WTC11 (cell line): ENCODE measurements at regions not wholly inside any gene's neighbourhood (a gene's known extent, or its start where the extent isn't known, plus 50 kb on each side); places are given as distances from the start of the nearest gene placed in this dataset.

Experiments
- ATAC-seq: fragments of 200-7000 bp; cut with Tn5 transposase; 2 replicates; pipeline ENCODE4 v1.10.0; 2021; ENCODE audit warnings: mild to moderate bottlenecking, moderate library complexity
- CTCF ChIA-PET: fragments of 300-600 bp; sonication (Branson Sonifier 250); formaldehyde crosslinking; loops from one replicate; lab custom pipeline; 2021; ENCODE audit warnings: antibody characterized with exemption; lab: Charles Lee
- POLR2A ChIA-PET: fragments of 350-600 bp; sonication (Branson Sonifier 250); formaldehyde crosslinking; loops from one replicate; lab custom pipeline; 2021; ENCODE audit warnings: antibody characterized with exemption; lab: Charles Lee
- DNase-seq: peaks from one replicate; pipeline ENCODE4 v3.0.0; 2021; ENCODE audit warnings: low spot score
- H3K27ac Mint-ChIP-seq: 2 replicates; pipeline ENCODE4 v1.8.0; 2021; ENCODE audit warnings: mixed read lengths
- H3K27me3 Mint-ChIP-seq: 2 replicates; pipeline ENCODE4 v1.8.0; 2021; ENCODE audit warnings: low read depth, mild to moderate bottlenecking, moderate library complexity, mixed read lengths
- H3K36me3 Mint-ChIP-seq: 2 replicates; pipeline ENCODE4 v1.8.0; 2021; ENCODE audit warnings: mixed read lengths
- H3K4me1 Mint-ChIP-seq: 2 replicates; pipeline ENCODE4 v1.8.0; 2022; ENCODE audit warnings: mixed read lengths
- H3K4me3 Mint-ChIP-seq: 2 replicates; pipeline ENCODE4 v1.8.0; 2021; ENCODE audit warnings: mild to moderate bottlenecking, moderate library complexity, mixed read lengths
- H3K9me3 Mint-ChIP-seq: 2 replicates; pipeline ENCODE4 v1.8.0; 2021; ENCODE audit warnings: mixed read lengths
- EMX1 ChIP-seq: fragments of 250-450 bp; sonication (Bioruptor Pico); IDR thresholded peaks from 2 replicates; pipeline ENCODE4 v1.8.0; 2021; ENCODE audit warnings: mild to moderate bottlenecking
- ESRRA ChIP-seq: sonication (generic); formaldehyde crosslinking; IDR thresholded peaks from 2 replicates; pipeline ENCODE4 v1.8.1; 2022; ENCODE audit warnings: mild to moderate bottlenecking, missing genetic modification reagents, borderline replicate concordance
- ETV6 ChIP-seq: sonication (generic); formaldehyde crosslinking; IDR thresholded peaks from 2 replicates; pipeline ENCODE4 v1.8.1; 2022; ENCODE audit warnings: mild to moderate bottlenecking, missing genetic modification reagents
- FOXJ3 ChIP-seq: sonication (generic); formaldehyde crosslinking; IDR thresholded peaks from 2 replicates; pipeline ENCODE4 v1.9.0; 2021; ENCODE audit warnings: missing genetic modification reagents, mild to moderate bottlenecking, borderline replicate concordance
- FOXP1 ChIP-seq: sonication (generic); formaldehyde crosslinking; IDR thresholded peaks from 2 replicates; pipeline ENCODE4 v1.8.0; 2022; ENCODE audit warnings: missing genetic modification reagents, mild to moderate bottlenecking, moderate library complexity, borderline replicate concordance
- GABPB1 ChIP-seq: sonication (generic); formaldehyde crosslinking; IDR thresholded peaks from 2 replicates; pipeline ENCODE4 v1.8.1; 2023; ENCODE audit warnings: mild to moderate bottlenecking, missing genetic modification reagents
- GTF2I ChIP-seq: fragments of 250-450 bp; sonication (Bioruptor Pico); conservative IDR thresholded peaks from 2 replicates; pipeline ENCODE4 v1.4.0; 2021; ENCODE audit warnings: mild to moderate bottlenecking
- HMGA2 ChIP-seq: fragments of 250-450 bp; sonication (Bioruptor Pico); IDR thresholded peaks from 2 replicates; pipeline ENCODE4 v1.4.0; 2021; ENCODE audit warnings: mild to moderate bottlenecking, moderate library complexity
- IRF2 ChIP-seq: sonication (generic); formaldehyde crosslinking; IDR thresholded peaks from 2 replicates; pipeline ENCODE4 v1.8.0; 2022; ENCODE audit warnings: low read depth, missing genetic modification reagents, borderline replicate concordance
- JAZF1 ChIP-seq: fragments of 250-450 bp; sonication (Bioruptor Pico); IDR thresholded peaks from 2 replicates; pipeline ENCODE4 v1.9.0; 2021; ENCODE audit warnings: moderate library complexity, mild to moderate bottlenecking, inconsistent platforms
- NFATC4 ChIP-seq: fragments of 250-450 bp; sonication (Bioruptor Pico); IDR thresholded peaks from 2 replicates; pipeline ENCODE4 v1.9.0; 2021; ENCODE audit warnings: mild to moderate bottlenecking
- NR2C2 ChIP-seq: sonication (generic); formaldehyde crosslinking; IDR thresholded peaks from 2 replicates; pipeline ENCODE4 v1.8.0; 2022; ENCODE audit warnings: mild to moderate bottlenecking, missing genetic modification reagents
- SMAD3 ChIP-seq: sonication (generic); formaldehyde crosslinking; IDR thresholded peaks from 2 replicates; pipeline ENCODE4 v1.8.0; 2022; ENCODE audit warnings: missing genetic modification reagents, mild to moderate bottlenecking, borderline replicate concordance
- ZNF121 ChIP-seq: sonication (generic); formaldehyde crosslinking; IDR thresholded peaks from 2 replicates; pipeline ENCODE4 v1.8.0; 2023; ENCODE audit warnings: missing genetic modification reagents
- ZNF263 ChIP-seq: sonication (generic); formaldehyde crosslinking; IDR thresholded peaks from 2 replicates; pipeline ENCODE4 v1.8.1; 2022; ENCODE audit warnings: low read depth, mild to moderate bottlenecking, moderate library complexity, missing genetic modification reagents
- TF ChIP-seq, protein P1 (sequence below): fragments of 250-450 bp; sonication (Bioruptor Pico); IDR thresholded peaks from 2 replicates; pipeline ENCODE4 v1.9.0; 2021; ENCODE audit warnings: mild to moderate bottlenecking
- TF ChIP-seq, protein P2 (sequence below): fragments of 250-450 bp; sonication (Bioruptor Pico); IDR thresholded peaks from 2 replicates; pipeline ENCODE4 v2.1.2; 2022; ENCODE audit warnings: mild to moderate bottlenecking, moderate library complexity
- TF ChIP-seq, protein P3 (sequence below): sonication (generic); formaldehyde crosslinking; IDR thresholded peaks from 2 replicates; pipeline ENCODE4 v1.8.0; 2022; ENCODE audit warnings: missing genetic modification reagents
- TF ChIP-seq, protein P4 (sequence below): sonication (generic); formaldehyde crosslinking; IDR thresholded peaks from 2 replicates; pipeline ENCODE4 v1.8.1; 2022; ENCODE audit warnings: missing genetic modification reagents, borderline replicate concordance
- TF ChIP-seq, protein P5 (sequence below): sonication (generic); formaldehyde crosslinking; IDR thresholded peaks from 2 replicates; pipeline ENCODE4 v1.8.0; 2022; ENCODE audit warnings: mild to moderate bottlenecking, missing genetic modification reagents
- TF ChIP-seq, protein P6 (sequence below): sonication (generic); formaldehyde crosslinking; conservative IDR thresholded peaks from 2 replicates; pipeline ENCODE4 v1.8.1; 2022; ENCODE audit warnings: mild to moderate bottlenecking, missing genetic modification reagents
- TF ChIP-seq, protein P7 (sequence below): sonication (generic); formaldehyde crosslinking; IDR thresholded peaks from 2 replicates; pipeline ENCODE4 v1.8.0; 2022; ENCODE audit warnings: mild to moderate bottlenecking, missing genetic modification reagents

DNA sequence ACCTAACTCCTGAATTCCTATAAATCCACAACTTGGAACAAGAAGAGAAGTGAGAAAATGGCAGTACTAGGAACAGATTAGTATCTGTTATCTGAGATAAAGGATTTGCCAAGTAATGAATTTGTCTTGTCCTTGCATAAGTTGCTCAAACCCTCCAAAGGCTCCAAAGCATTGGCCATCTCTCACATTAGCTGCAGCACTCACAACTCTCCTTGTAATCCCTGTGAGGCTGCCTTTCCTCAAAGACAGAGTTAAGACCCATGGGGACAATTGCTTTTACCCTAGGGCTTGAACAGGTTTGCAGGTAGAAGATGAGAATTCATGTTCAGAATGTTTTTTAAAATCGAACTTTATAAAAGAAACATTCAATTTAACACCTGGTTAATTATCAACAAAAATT, 1702.2 kb downstream of the EFNB2 start:
- Mint-ChIP-seq H3K27me3 (no peaks in the 10 kb centered on the region; the same call in 1 of the 2 replicates), H3K4me3 (no peak overlapping the region), H3K27ac (no peak overlapping the region), H3K36me3 (no peaks in the 10 kb centered on the region), H3K4me1 (peaks cover 11% of the 10 kb centered on the region), H3K9me3 (no peaks in the 10 kb centered on the region)
- ChIA-PET CTCF (no interaction called here), POLR2A (no interaction called here)
- TF ChIP-seq, protein P1, sequence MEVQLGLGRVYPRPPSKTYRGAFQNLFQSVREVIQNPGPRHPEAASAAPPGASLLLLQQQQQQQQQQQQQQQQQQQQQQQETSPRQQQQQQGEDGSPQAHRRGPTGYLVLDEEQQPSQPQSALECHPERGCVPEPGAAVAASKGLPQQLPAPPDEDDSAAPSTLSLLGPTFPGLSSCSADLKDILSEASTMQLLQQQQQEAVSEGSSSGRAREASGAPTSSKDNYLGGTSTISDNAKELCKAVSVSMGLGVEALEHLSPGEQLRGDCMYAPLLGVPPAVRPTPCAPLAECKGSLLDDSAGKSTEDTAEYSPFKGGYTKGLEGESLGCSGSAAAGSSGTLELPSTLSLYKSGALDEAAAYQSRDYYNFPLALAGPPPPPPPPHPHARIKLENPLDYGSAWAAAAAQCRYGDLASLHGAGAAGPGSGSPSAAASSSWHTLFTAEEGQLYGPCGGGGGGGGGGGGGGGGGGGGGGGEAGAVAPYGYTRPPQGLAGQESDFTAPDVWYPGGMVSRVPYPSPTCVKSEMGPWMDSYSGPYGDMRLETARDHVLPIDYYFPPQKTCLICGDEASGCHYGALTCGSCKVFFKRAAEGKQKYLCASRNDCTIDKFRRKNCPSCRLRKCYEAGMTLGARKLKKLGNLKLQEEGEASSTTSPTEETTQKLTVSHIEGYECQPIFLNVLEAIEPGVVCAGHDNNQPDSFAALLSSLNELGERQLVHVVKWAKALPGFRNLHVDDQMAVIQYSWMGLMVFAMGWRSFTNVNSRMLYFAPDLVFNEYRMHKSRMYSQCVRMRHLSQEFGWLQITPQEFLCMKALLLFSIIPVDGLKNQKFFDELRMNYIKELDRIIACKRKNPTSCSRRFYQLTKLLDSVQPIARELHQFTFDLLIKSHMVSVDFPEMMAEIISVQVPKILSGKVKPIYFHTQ (CRISPR knock-in tag): no peak
- TF ChIP-seq GTF2I (no peak), NR2C2 (no peak), ZNF263 (CRISPR knock-in tag) (no peak), JAZF1 (CRISPR knock-in tag) (no peak), ESRRA (CRISPR knock-in tag) (no peak), FOXP1 (CRISPR knock-in tag) (no peak), SMAD3 (CRISPR knock-in tag) (no peak), IRF2 (CRISPR knock-in tag) (no peak), FOXJ3 (no peak), GABPB1 (CRISPR knock-in tag) (no peak)
- TF ChIP-seq, protein P2, sequence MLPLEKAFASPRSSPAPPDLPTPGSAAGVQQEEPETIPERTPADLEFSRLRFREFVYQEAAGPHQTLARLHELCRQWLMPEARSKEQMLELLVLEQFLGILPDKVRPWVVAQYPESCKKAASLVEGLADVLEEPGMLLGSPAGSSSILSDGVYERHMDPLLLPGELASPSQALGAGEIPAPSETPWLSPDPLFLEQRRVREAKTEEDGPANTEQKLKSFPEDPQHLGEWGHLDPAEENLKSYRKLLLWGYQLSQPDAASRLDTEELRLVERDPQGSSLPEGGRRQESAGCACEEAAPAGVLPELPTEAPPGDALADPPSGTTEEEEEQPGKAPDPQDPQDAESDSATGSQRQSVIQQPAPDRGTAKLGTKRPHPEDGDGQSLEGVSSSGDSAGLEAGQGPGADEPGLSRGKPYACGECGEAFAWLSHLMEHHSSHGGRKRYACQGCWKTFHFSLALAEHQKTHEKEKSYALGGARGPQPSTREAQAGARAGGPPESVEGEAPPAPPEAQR: no peak
- ATAC-seq (no peak), DNase-seq (no peak)

DNA sequence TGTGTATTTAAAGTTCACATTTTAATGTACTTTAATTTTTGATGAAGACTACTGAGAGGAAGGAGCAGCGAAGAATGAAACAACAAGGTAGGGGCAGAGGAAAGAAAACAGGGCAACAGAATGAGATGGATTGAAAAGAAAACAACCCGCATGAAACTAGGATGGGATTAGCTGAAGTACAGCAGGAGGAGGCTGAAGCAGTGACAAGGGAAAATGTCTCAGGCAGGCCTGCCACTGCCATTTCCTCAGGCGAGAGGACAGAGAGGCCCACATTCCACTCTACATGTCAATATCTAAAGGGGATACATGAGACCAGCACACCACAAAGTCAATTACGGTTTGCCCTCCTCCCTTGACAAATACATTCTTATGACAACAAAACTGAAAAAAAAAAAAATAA, 1703.2 kb downstream of the EFNB2 start:
- H3K27ac Mint-ChIP-seq: peak overlapping the region; percentile 2
- DNase-seq: no peak

DNA sequence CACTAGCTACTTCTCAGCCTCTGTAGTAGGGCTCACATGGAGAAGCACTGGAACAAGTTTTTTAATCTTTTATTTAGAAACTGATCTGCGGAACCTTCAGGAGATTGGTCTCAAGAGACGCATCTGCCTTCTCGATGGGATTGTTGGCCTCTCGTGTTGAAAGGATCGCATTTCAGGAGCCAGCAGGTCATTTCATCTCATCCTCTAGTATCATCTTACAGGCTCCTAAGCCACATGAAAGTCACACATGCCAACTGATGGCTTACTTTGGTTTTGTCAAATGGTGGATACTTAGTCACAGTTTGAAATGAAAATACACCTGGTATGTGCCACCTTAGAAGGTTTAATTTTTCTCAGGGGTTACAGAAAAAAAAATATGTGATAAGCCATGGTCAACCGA, 1703.6 kb downstream of the EFNB2 start:
- CTCF ChIA-PET: no interaction called here
- Mint-ChIP-seq H3K27me3 (no peaks in the 10 kb centered on the region), H3K4me3 (no peak overlapping the region), H3K27ac (peak overlapping the region; percentile 2), H3K36me3 (peaks cover 4% of the 10 kb centered on the region; the same call in 1 of the 2 replicates), H3K9me3 (peaks cover 7% of the 10 kb centered on the region), H3K4me1 (peaks cover 11% of the 10 kb centered on the region)
- ATAC-seq (peak; percentile 74), DNase-seq (no peak)
- POLR2A ChIA-PET: no interaction called here
- TF ChIP-seq, protein P3, sequence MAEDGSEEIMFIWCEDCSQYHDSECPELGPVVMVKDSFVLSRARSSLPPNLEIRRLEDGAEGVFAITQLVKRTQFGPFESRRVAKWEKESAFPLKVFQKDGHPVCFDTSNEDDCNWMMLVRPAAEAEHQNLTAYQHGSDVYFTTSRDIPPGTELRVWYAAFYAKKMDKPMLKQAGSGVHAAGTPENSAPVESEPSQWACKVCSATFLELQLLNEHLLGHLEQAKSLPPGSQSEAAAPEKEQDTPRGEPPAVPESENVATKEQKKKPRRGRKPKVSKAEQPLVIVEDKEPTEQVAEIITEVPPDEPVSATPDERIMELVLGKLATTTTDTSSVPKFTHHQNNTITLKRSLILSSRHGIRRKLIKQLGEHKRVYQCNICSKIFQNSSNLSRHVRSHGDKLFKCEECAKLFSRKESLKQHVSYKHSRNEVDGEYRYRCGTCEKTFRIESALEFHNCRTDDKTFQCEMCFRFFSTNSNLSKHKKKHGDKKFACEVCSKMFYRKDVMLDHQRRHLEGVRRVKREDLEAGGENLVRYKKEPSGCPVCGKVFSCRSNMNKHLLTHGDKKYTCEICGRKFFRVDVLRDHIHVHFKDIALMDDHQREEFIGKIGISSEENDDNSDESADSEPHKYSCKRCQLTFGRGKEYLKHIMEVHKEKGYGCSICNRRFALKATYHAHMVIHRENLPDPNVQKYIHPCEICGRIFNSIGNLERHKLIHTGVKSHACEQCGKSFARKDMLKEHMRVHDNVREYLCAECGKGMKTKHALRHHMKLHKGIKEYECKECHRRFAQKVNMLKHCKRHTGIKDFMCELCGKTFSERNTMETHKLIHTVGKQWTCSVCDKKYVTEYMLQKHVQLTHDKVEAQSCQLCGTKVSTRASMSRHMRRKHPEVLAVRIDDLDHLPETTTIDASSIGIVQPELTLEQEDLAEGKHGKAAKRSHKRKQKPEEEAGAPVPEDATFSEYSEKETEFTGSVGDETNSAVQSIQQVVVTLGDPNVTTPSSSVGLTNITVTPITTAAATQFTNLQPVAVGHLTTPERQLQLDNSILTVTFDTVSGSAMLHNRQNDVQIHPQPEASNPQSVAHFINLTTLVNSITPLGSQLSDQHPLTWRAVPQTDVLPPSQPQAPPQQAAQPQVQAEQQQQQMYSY (CRISPR knock-in tag): no peak
- TF ChIP-seq EMX1 (CRISPR knock-in tag): no peak
- TF ChIP-seq ESRRA (CRISPR knock-in tag): no peak
- TF ChIP-seq FOXJ3: no peak
- TF ChIP-seq, protein P4, sequence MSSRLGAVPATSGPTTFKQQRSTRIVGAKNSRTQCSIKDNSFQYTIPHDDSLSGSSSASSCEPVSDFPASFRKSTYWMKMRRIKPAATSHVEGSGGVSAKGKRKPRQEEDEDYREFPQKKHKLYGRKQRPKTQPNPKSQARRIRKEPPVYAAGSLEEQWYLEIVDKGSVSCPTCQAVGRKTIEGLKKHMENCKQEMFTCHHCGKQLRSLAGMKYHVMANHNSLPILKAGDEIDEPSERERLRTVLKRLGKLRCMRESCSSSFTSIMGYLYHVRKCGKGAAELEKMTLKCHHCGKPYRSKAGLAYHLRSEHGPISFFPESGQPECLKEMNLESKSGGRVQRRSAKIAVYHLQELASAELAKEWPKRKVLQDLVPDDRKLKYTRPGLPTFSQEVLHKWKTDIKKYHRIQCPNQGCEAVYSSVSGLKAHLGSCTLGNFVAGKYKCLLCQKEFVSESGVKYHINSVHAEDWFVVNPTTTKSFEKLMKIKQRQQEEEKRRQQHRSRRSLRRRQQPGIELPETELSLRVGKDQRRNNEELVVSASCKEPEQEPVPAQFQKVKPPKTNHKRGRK (CRISPR knock-in tag): no peak
- TF ChIP-seq ZNF121 (CRISPR knock-in tag): no peak

More for the DNA sequence above, 1703.2 kb downstream of the EFNB2 start:
- H3K9me3 Mint-ChIP-seq: peaks cover 3% of the 10 kb centered on the region
- POLR2A ChIA-PET: no interaction called here
- peaks cover 2% of the 10 kb centered on the region; the same call in 1 of the 2 replicates for H3K36me3 Mint-ChIP-seq
- H3K27me3 Mint-ChIP-seq: no peaks in the 10 kb centered on the region
- CTCF ChIA-PET: no interaction called here
- TF ChIP-seq NFATC4: no peak
- no peak for TF ChIP-seq ETV6 (CRISPR knock-in tag)
- TF ChIP-seq, protein P5, sequence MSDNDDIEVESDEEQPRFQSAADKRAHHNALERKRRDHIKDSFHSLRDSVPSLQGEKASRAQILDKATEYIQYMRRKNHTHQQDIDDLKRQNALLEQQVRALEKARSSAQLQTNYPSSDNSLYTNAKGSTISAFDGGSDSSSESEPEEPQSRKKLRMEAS: no peak
- TF ChIP-seq, protein P6, sequence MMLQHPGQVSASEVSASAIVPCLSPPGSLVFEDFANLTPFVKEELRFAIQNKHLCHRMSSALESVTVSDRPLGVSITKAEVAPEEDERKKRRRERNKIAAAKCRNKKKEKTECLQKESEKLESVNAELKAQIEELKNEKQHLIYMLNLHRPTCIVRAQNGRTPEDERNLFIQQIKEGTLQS (CRISPR knock-in tag): no peak
- TF ChIP-seq, protein P7, sequence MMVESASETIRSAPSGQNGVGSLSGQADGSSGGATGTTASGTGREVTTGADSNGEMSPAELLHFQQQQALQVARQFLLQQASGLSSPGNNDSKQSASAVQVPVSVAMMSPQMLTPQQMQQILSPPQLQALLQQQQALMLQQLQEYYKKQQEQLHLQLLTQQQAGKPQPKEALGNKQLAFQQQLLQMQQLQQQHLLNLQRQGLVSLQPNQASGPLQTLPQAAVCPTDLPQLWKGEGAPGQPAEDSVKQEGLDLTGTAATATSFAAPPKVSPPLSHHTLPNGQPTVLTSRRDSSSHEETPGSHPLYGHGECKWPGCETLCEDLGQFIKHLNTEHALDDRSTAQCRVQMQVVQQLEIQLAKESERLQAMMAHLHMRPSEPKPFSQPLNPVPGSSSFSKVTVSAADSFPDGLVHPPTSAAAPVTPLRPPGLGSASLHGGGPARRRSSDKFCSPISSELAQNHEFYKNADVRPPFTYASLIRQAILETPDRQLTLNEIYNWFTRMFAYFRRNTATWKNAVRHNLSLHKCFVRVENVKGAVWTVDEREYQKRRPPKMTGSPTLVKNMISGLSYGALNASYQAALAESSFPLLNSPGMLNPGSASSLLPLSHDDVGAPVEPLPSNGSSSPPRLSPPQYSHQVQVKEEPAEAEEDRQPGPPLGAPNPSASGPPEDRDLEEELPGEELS (CRISPR knock-in tag): no peak
- no peak for TF ChIP-seq HMGA2 (CRISPR knock-in tag)
- H3K4me3 Mint-ChIP-seq: no peak overlapping the region
- H3K4me1 Mint-ChIP-seq: peaks cover 11% of the 10 kb centered on the region
- no peak; the same call in 1 of the 2 replicates for ATAC-seq
